GM21619 (cell line): ENCODE measurements at regions not wholly inside any gene's neighbourhood (a gene's known extent, or its start where the extent isn't known, plus 50 kb on each side); places are given as distances from the start of the nearest gene placed in this dataset.
"Not testable (repeated sequence)": the region's sequence is repeated elsewhere in the genome, so short reads cannot be mapped to it uniquely, and the experiment has no call there.

Source experiments
- ATAC-seq: cut with Tn5 transposase; IDR thresholded peaks from one replicate; pipeline ENCODE4 v1.9.1; 2021; ENCODE audit not compliant: unreplicated experiment

GRCh38 chr3:177493091-177493490 is 295.8 kb upstream of the TBL1XR1 start:
- ATAC-seq: no peak

- no peak for ATAC-seq
Measured at GRCh38 chr3:177494216-177494615, 296.9 kb upstream of the TBL1XR1 start.

- no peak for ATAC-seq
Measured at GRCh38 chr3:177495566-177495965, 298.3 kb upstream of the TBL1XR1 start.

GRCh38 chr3:177498037-177498857 is 301.0 kb upstream of the TBL1XR1 start:
- no peak for ATAC-seq

- not testable (repeated sequence) for ATAC-seq
Measured at GRCh38 chr3:177499039-177499438, 301.8 kb upstream of the TBL1XR1 start.

GRCh38 chr3:177499779-177500423 is 302.6 kb upstream of the TBL1XR1 start:
- ATAC-seq: no peak

GRCh38 chr3:177510693-177511216 is 313.5 kb upstream of the TBL1XR1 start:
- ATAC-seq: no peak

GRCh38 chr3:177512945-177513814 is 315.9 kb upstream of the TBL1XR1 start:
- no peak for ATAC-seq

- ATAC-seq: no peak
Measured at GRCh38 chr3:177513815-177514610, 316.7 kb upstream of the TBL1XR1 start.

- no peak for ATAC-seq
Measured at GRCh38 chr3:177514611-177515499, 317.6 kb upstream of the TBL1XR1 start.

- no peak for ATAC-seq
Measured at GRCh38 chr3:177515786-177516157, 318.5 kb upstream of the TBL1XR1 start.

- no peak for ATAC-seq
Measured at GRCh38 chr3:177516158-177517011, 319.1 kb upstream of the TBL1XR1 start.

GRCh38 chr3:177517906-177518305 is 320.6 kb upstream of the TBL1XR1 start:
- no peak for ATAC-seq

- no peak for ATAC-seq
Measured at GRCh38 chr3:177519588-177519987, 322.3 kb upstream of the TBL1XR1 start.

GRCh38 chr3:177521305-177521704 is 324.0 kb upstream of the TBL1XR1 start:
- ATAC-seq: no peak

GRCh38 chr3:177522051-177522450 is 324.8 kb upstream of the TBL1XR1 start:
- ATAC-seq: no peak

- ATAC-seq: no peak
Measured at GRCh38 chr3:177523067-177523675, 325.9 kb upstream of the TBL1XR1 start.

- no peak for ATAC-seq
Measured at GRCh38 chr3:177523872-177524438, 326.7 kb upstream of the TBL1XR1 start.
